MM.1S (cell line): ENCODE measurements at regions not wholly inside any gene's neighbourhood (a gene's known extent, or its start where the extent isn't known, plus 50 kb on each side); places are given as distances from the start of the nearest gene placed in this dataset.
A peak's percentile ranks its signal among the peaks of the same experiment; 100 is the strongest.

Experiments used
- DNase-seq: peaks from one replicate; pipeline ENCODE4 v3.0.0-alpha.2; 2015
- H2AFZ ChIP-seq: fragments of 300-600 bp; sonication (generic); 2 replicates; pipeline ENCODE4 v1.6.0; 2016; ENCODE audit warnings: antibody characterized with exemption, low read length
- H3F3A ChIP-seq: fragments of 300-600 bp; sonication (generic); 2 replicates; pipeline ENCODE4 v1.6.1; 2016; ENCODE audit warnings: mild to moderate bottlenecking, antibody characterized with exemption, low read length, moderate library complexity, mixed read lengths; ENCODE audit not compliant: insufficient read depth
- H3K27ac ChIP-seq: fragments of 300-600 bp; sonication (generic); 2 replicates; pipeline ENCODE4 v1.5.1; 2016; ENCODE audit warnings: mild to moderate bottlenecking, low read length
- H3K27me3 ChIP-seq: fragments of 300-600 bp; sonication (generic); replicated peaks from 2 replicates; pipeline ENCODE4 v1.6.0; 2016; ENCODE audit warnings: low read length; ENCODE audit not compliant: insufficient read depth
- H3K36me3 ChIP-seq: fragments of 300-600 bp; sonication (generic); replicated peaks from 2 replicates; pipeline ENCODE4 v1.6.1; 2016; ENCODE audit warnings: mild to moderate bottlenecking, low read length, mixed read lengths; ENCODE audit not compliant: insufficient read depth
- H3K4me1 ChIP-seq: fragments of 300-600 bp; sonication (generic); 2 replicates; pipeline ENCODE4 v1.6.1; 2016; ENCODE audit warnings: low read length, mixed read lengths
- H3K4me2 ChIP-seq: fragments of 300-600 bp; sonication (generic); 2 replicates; pipeline ENCODE4 v1.6.0; 2016; ENCODE audit warnings: low read depth, low read length
- H3K4me3 ChIP-seq: fragments of 300-600 bp; sonication (generic); 2 replicates; pipeline ENCODE4 v1.5.1; 2016; ENCODE audit warnings: low read length, mixed read lengths
- H3K79me2 ChIP-seq: fragments of 300-600 bp; sonication (generic); 2 replicates; pipeline ENCODE4 v1.6.1; 2016; ENCODE audit warnings: mixed run types, low read length, mixed read lengths
- H3K9ac ChIP-seq: fragments of 300-600 bp; sonication (generic); 2 replicates; pipeline ENCODE4 v1.6.1; 2016; ENCODE audit warnings: low read length, mixed read lengths
- H3K9me2 ChIP-seq: fragments of 300-600 bp; sonication (generic); replicated peaks from 2 replicates; pipeline ENCODE4 v1.6.1; 2016; ENCODE audit warnings: mild to moderate bottlenecking, low read length, mixed read lengths; ENCODE audit not compliant: insufficient read depth
- H3K9me3 ChIP-seq: fragments of 300-600 bp; sonication (generic); replicated peaks from 2 replicates; pipeline ENCODE4 v1.6.1; 2016; ENCODE audit warnings: mild to moderate bottlenecking, low read length, mixed read lengths; ENCODE audit not compliant: insufficient read depth
- H4K20me1 ChIP-seq: fragments of 300-600 bp; sonication (generic); 2 replicates; pipeline ENCODE4 v1.6.1; 2016; ENCODE audit warnings: mild to moderate bottlenecking, low read length, moderate library complexity, mixed read lengths; ENCODE audit not compliant: insufficient read depth
- EZH2 ChIP-seq: fragments of 300-600 bp; sonication (generic); optimal IDR thresholded peaks from 2 replicates; pipeline ENCODE3; 2017; ENCODE audit warnings: low read depth, mild to moderate bottlenecking, antibody characterized with exemption, low read length, mixed read lengths
- EZH2phosphoT487 ChIP-seq: fragments of 300-600 bp; sonication (generic); IDR thresholded peaks from 2 replicates; pipeline ENCODE4 v1.6.1; 2018; ENCODE audit warnings: antibody characterized with exemption, low read length
- TF ChIP-seq, protein P1 (sequence below): fragments of 300-600 bp; sonication (generic); IDR thresholded peaks from 2 replicates; pipeline ENCODE4 v1.5.1; 2016; ENCODE audit warnings: antibody characterized with exemption, low read length, mixed read lengths

DNA sequence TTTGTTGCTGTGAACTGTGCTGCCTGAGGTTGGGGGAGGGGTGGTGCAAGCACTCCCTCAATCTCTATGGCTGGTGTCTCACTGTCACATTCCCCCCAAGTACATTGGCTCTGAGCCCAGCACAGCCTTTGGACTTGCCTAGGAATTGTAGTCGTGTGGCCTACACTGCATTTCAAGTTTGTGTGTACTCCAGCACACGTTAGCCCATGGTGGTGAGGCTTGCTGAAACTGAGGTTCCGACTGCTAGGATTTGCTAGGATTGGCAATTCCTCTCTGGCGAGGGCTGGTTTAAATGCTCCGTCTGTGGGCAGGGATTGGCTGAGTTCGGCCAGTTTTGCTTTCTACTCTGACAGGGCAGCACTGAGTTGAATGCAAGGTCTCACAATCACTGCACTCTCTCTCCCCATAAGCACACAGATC is 121.7 kb upstream of the CXXC4 start:
- Histone ChIP-seq H3K27ac (no peak overlapping the region), H3K36me3 (no peaks in the 10 kb centered on the region), H3K9me3 (no peaks in the 10 kb centered on the region), H2AFZ (no peak overlapping the region), H3K9me2 (no peaks in the 10 kb centered on the region), H3K79me2 (no peaks in the 10 kb centered on the region), H3K27me3 (no peaks in the 10 kb centered on the region), H3K4me1 (no peaks in the 10 kb centered on the region), H3K4me3 (no peak overlapping the region), H4K20me1 (no peaks in the 10 kb centered on the region), H3K4me2 (no peak overlapping the region), H3K9ac (no peak overlapping the region), H3F3A (no peaks in the 10 kb centered on the region)
- no peak for DNase-seq
- no peak for TF ChIP-seq EZH2
- TF ChIP-seq, protein P1, sequence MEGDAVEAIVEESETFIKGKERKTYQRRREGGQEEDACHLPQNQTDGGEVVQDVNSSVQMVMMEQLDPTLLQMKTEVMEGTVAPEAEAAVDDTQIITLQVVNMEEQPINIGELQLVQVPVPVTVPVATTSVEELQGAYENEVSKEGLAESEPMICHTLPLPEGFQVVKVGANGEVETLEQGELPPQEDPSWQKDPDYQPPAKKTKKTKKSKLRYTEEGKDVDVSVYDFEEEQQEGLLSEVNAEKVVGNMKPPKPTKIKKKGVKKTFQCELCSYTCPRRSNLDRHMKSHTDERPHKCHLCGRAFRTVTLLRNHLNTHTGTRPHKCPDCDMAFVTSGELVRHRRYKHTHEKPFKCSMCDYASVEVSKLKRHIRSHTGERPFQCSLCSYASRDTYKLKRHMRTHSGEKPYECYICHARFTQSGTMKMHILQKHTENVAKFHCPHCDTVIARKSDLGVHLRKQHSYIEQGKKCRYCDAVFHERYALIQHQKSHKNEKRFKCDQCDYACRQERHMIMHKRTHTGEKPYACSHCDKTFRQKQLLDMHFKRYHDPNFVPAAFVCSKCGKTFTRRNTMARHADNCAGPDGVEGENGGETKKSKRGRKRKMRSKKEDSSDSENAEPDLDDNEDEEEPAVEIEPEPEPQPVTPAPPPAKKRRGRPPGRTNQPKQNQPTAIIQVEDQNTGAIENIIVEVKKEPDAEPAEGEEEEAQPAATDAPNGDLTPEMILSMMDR, result no peak
- TF ChIP-seq EZH2phosphoT487, result no peak

DNA sequence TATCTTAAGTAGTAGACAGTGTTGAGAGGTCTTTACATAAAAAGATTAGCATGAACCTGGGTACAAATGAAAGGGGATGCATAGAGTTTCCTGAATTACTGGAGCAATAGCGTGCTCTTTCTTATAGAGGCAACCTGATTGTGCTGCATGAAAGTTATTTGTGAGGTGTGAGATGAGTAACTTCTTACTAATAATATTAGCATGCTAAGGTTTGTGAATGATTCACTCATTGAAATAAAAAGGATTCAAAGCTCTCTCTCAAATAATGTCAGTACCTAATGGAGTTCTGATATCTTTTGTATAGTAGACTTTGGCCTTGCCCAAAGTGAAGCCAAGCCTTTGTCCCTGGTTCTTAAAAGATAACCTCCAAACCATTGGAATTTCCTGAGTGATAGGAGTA is 131.0 kb upstream of the CXXC4 start:
- no peak overlapping the region for H3K9ac ChIP-seq
- no peaks in the 10 kb centered on the region for H3K27me3 ChIP-seq
- H3K79me2 ChIP-seq, result no peaks in the 10 kb centered on the region
- no peak for TF ChIP-seq EZH2phosphoT487
- TF ChIP-seq, protein P1, result no peak
- TF ChIP-seq EZH2, result no peak
- no peak overlapping the region for H3K27ac ChIP-seq
- no peak overlapping the region for H3K4me2 ChIP-seq
- no peaks in the 10 kb centered on the region for H3F3A ChIP-seq
- no peaks in the 10 kb centered on the region for H3K4me1 ChIP-seq
- H3K4me3 ChIP-seq, result no peak overlapping the region
- no peaks in the 10 kb centered on the region for H3K36me3 ChIP-seq
- H2AFZ ChIP-seq, result no peak overlapping the region
- H4K20me1 ChIP-seq, result no peaks in the 10 kb centered on the region
- no peak for DNase-seq
- no peaks in the 10 kb centered on the region for H3K9me2 ChIP-seq
- no peaks in the 10 kb centered on the region for H3K9me3 ChIP-seq

DNA sequence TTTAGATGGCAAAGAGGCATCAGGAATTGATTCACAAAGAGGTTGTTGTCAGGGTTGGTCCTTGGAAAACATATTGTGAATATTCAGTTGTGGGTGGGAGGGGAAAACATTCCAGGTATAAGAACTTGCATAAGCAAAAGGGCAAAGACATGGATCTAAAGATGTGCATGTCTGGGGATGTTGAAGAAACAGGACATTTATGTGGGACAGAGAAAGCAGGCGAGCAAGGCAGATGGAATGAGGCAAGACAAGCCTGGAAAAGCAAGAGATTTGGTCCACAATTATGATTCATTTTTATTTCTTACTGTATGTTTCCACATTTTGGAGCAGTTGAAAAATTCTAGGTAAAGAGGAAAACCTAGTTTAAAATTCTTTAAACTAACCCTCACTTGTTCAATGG is 134.9 kb upstream of the CXXC4 start:
- no peak overlapping the region for H3K4me3 ChIP-seq
- H3K27me3 ChIP-seq, result no peaks in the 10 kb centered on the region
- no peak overlapping the region for H3K27ac ChIP-seq
- H3K9me3 ChIP-seq, result no peaks in the 10 kb centered on the region
- no peak overlapping the region for H2AFZ ChIP-seq
- no peaks in the 10 kb centered on the region for H4K20me1 ChIP-seq
- no peaks in the 10 kb centered on the region for H3K4me1 ChIP-seq
- no peaks in the 10 kb centered on the region for H3K79me2 ChIP-seq
- TF ChIP-seq, protein P1, result no peak
- TF ChIP-seq EZH2, result no peak
- no peaks in the 10 kb centered on the region for H3K9me2 ChIP-seq
- no peak overlapping the region for H3K9ac ChIP-seq
- H3F3A ChIP-seq, result no peaks in the 10 kb centered on the region
- H3K4me2 ChIP-seq, result no peak overlapping the region
- DNase-seq, result no peak
- H3K36me3 ChIP-seq, result no peaks in the 10 kb centered on the region

DNA sequence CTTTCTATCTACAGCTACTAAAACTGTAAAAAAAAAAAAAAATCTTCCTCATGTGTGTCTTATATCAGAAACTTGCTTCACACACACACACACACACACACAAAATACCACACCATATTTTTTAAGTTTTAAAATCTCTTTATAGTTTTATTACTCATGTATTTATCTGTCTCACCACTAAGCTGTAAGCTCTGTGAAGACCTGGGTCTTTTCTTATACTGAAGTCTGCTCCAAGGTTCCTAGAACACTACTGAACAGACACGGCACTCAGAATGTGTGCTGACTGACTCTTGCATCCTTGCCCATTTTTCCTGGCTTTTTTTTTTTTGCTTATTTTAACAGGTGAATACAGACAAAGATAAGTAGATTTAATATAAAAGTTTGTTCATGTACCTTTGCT is 135.6 kb upstream of the CXXC4 start:
- no peak overlapping the region for H3K27ac ChIP-seq
- no peaks in the 10 kb centered on the region for H3F3A ChIP-seq
- no peaks in the 10 kb centered on the region for H3K36me3 ChIP-seq
- H3K27me3 ChIP-seq, result no peaks in the 10 kb centered on the region
- H3K9me2 ChIP-seq, result no peaks in the 10 kb centered on the region
- DNase-seq, result no peak
- H3K4me3 ChIP-seq, result no peak overlapping the region
- H3K4me1 ChIP-seq, result no peaks in the 10 kb centered on the region
- peak overlapping the region; percentile 42; the same call in 1 of the 2 replicates for H3K4me2 ChIP-seq
- H3K79me2 ChIP-seq, result no peaks in the 10 kb centered on the region
- no peak overlapping the region for H3K9ac ChIP-seq
- no peaks in the 10 kb centered on the region for H4K20me1 ChIP-seq
- TF ChIP-seq EZH2phosphoT487 (no peak), EZH2 (no peak)
- TF ChIP-seq, protein P1, result no peak
- H2AFZ ChIP-seq, result no peak overlapping the region
- no peaks in the 10 kb centered on the region for H3K9me3 ChIP-seq
